SK-N-SH treated with all-trans-retinoic acid at 6 μM for 48 hours (cell line): ENCODE measurements at regions not wholly inside any gene's neighbourhood (a gene's known extent, or its start where the extent isn't known, plus 50 kb on each side); places are given as distances from the start of the nearest gene placed in this dataset.

Source experiments
- ATAC-seq: fragments of 200-7000 bp; cut with Tn5 transposase; 3 replicates; pipeline ENCODE4 v1.9.1; 2020; ENCODE audit warnings: mild to moderate bottlenecking, moderate library complexity
- BACH2 ChIP-seq: fragments of 250-450 bp; sonication (Bioruptor Pico); IDR thresholded peaks from 2 replicates; pipeline ENCODE4 v1.9.0; 2021; ENCODE audit warnings: mild to moderate bottlenecking, borderline replicate concordance
- CSDC2 ChIP-seq: fragments of 250-450 bp; sonication (Bioruptor Pico); IDR thresholded peaks from 2 replicates; pipeline ENCODE4 v1.5.0; 2020; ENCODE audit warnings: mild to moderate bottlenecking, moderate library complexity
- ESRRG ChIP-seq: fragments of 250-450 bp; sonication (Bioruptor Pico); IDR thresholded peaks from 2 replicates; pipeline ENCODE4 v1.6.1; 2021; ENCODE audit warnings: mild to moderate bottlenecking
- GLIS3 ChIP-seq: fragments of 250-450 bp; sonication (Bioruptor Pico); IDR thresholded peaks from 2 replicates; pipeline ENCODE4 v1.5.0; 2020; ENCODE audit warnings: mild to moderate bottlenecking, moderate library complexity
- ISL1 ChIP-seq: fragments of 250-450 bp; sonication (Bioruptor Pico); IDR thresholded peaks from 2 replicates; pipeline ENCODE4 v2.1.2; 2022; ENCODE audit warnings: mild to moderate bottlenecking, moderate library complexity
- OSR1 ChIP-seq: fragments of 250-450 bp; sonication (Bioruptor Pico); IDR thresholded peaks from 2 replicates; pipeline ENCODE4 v1.8.0; 2022; ENCODE audit warnings: moderate library complexity, mild to moderate bottlenecking, inconsistent platforms
- PPARA ChIP-seq: fragments of 250-450 bp; sonication (Bioruptor Pico); IDR thresholded peaks from 2 replicates; pipeline ENCODE4 v1.5.0; 2020; ENCODE audit warnings: mild to moderate bottlenecking, borderline replicate concordance
- RARB ChIP-seq: fragments of 250-450 bp; sonication (Bioruptor Pico); IDR thresholded peaks from 2 replicates; pipeline ENCODE4 v1.8.0; 2021; ENCODE audit warnings: mild to moderate bottlenecking, moderate library complexity
- SNAI2 ChIP-seq: fragments of 250-450 bp; sonication (Bioruptor Pico); IDR thresholded peaks from 2 replicates; pipeline ENCODE4 v1.5.0; 2020; ENCODE audit warnings: mild to moderate bottlenecking, moderate library complexity
- TCF4 ChIP-seq: fragments of 250-450 bp; sonication (Bioruptor Pico); IDR thresholded peaks from 2 replicates; pipeline ENCODE4 v1.8.0; 2021; ENCODE audit warnings: mild to moderate bottlenecking, moderate library complexity, borderline replicate concordance
- TOX ChIP-seq: fragments of 250-450 bp; sonication (Bioruptor Pico); IDR thresholded peaks from 2 replicates; pipeline ENCODE4 v1.8.0; 2021; ENCODE audit warnings: mild to moderate bottlenecking, moderate library complexity, borderline replicate concordance
- ZC3H10 ChIP-seq: fragments of 250-450 bp; sonication (Bioruptor Pico); IDR thresholded peaks from 2 replicates; pipeline ENCODE4 v1.5.1; 2021; ENCODE audit warnings: mild to moderate bottlenecking, moderate library complexity
- ZFP3 ChIP-seq: fragments of 250-450 bp; sonication (Bioruptor Pico); IDR thresholded peaks from 2 replicates; pipeline ENCODE4 v1.5.0; 2020; ENCODE audit warnings: mild to moderate bottlenecking, moderate library complexity
- ZFP30 ChIP-seq: fragments of 450-650 bp; formaldehyde crosslinking; IDR thresholded peaks from 2 replicates; pipeline ENCODE4 v1.5.0; 2022; ENCODE audit warnings: mild to moderate bottlenecking, moderate library complexity
- ZNF565 ChIP-seq: fragments of 450-650 bp; formaldehyde crosslinking; conservative IDR thresholded peaks from 2 replicates; pipeline ENCODE4 v1.5.0; 2020; ENCODE audit warnings: low read depth, mild to moderate bottlenecking, moderate library complexity
- ZNF70 ChIP-seq: fragments of 450-650 bp; formaldehyde crosslinking; IDR thresholded peaks from 2 replicates; pipeline ENCODE4 v1.5.0; 2020; ENCODE audit warnings: mild to moderate bottlenecking, moderate library complexity
- ZNF8 ChIP-seq: fragments of 450-650 bp; formaldehyde crosslinking; IDR thresholded peaks from 2 replicates; pipeline ENCODE4 v1.5.0; 2020; ENCODE audit warnings: mild to moderate bottlenecking, moderate library complexity
- TF ChIP-seq, protein P1 (sequence below): fragments of 250-450 bp; sonication (Bioruptor Pico); IDR thresholded peaks from 2 replicates; pipeline ENCODE4 v1.5.0; 2020; ENCODE audit warnings: mild to moderate bottlenecking, moderate library complexity
- TF ChIP-seq, protein P2 (sequence below): fragments of 250-450 bp; sonication (Bioruptor Pico); IDR thresholded peaks from 2 replicates; pipeline ENCODE4 v1.5.1; 2020; ENCODE audit warnings: low read depth, mild to moderate bottlenecking, moderate library complexity
- TF ChIP-seq, protein P3 (sequence below): fragments of 250-450 bp; sonication (Bioruptor Pico); IDR thresholded peaks from 2 replicates; pipeline ENCODE4 v1.8.0; 2021; ENCODE audit warnings: low read depth, mild to moderate bottlenecking, moderate library complexity, borderline replicate concordance
- TF ChIP-seq, protein P4 (sequence below): fragments of 250-450 bp; sonication (Bioruptor Pico); IDR thresholded peaks from 2 replicates; pipeline ENCODE4 v1.8.0; 2020; ENCODE audit warnings: mild to moderate bottlenecking, moderate library complexity, borderline replicate concordance

DNA sequence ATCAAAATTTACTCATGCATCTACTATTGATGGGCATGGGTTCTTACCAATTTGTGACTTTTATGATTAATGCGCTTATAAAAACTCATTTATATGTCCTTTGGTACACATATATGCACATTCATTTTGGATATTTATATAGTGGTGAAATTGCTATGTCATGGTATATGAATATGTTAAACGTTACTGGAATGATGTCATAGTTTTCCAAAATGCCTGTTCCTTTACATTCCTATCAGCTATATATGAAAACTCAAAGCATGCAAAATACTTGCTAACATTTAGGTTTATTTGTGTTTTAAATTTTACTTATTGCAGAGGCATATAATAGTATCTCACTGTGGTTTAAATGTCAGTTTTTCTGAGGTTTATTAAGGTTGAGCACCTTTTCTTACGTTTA lies 1403.1 kb downstream of the HACE1 start:
- TF ChIP-seq TOX (CRISPR knock-in tag) = no peak
- no peak for TF ChIP-seq GLIS3
- no peak for TF ChIP-seq ISL1 (CRISPR knock-in tag)
- TF ChIP-seq ZFP3 = no peak
- no peak for TF ChIP-seq BACH2 (CRISPR knock-in tag)
- no peak for TF ChIP-seq ZC3H10 (CRISPR knock-in tag)
- no peak for TF ChIP-seq RARB (CRISPR knock-in tag)
- TF ChIP-seq ZNF565 = no peak
- TF ChIP-seq, protein P1, sequence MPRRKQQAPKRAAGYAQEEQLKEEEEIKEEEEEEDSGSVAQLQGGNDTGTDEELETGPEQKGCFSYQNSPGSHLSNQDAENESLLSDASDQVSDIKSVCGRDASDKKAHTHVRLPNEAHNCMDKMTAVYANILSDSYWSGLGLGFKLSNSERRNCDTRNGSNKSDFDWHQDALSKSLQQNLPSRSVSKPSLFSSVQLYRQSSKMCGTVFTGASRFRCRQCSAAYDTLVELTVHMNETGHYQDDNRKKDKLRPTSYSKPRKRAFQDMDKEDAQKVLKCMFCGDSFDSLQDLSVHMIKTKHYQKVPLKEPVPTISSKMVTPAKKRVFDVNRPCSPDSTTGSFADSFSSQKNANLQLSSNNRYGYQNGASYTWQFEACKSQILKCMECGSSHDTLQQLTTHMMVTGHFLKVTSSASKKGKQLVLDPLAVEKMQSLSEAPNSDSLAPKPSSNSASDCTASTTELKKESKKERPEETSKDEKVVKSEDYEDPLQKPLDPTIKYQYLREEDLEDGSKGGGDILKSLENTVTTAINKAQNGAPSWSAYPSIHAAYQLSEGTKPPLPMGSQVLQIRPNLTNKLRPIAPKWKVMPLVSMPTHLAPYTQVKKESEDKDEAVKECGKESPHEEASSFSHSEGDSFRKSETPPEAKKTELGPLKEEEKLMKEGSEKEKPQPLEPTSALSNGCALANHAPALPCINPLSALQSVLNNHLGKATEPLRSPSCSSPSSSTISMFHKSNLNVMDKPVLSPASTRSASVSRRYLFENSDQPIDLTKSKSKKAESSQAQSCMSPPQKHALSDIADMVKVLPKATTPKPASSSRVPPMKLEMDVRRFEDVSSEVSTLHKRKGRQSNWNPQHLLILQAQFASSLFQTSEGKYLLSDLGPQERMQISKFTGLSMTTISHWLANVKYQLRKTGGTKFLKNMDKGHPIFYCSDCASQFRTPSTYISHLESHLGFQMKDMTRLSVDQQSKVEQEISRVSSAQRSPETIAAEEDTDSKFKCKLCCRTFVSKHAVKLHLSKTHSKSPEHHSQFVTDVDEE (CRISPR knock-in tag) = no peak
- no peak for TF ChIP-seq SNAI2 (CRISPR knock-in tag)
- TF ChIP-seq CSDC2 (CRISPR knock-in tag) = no peak
- TF ChIP-seq, protein P2, sequence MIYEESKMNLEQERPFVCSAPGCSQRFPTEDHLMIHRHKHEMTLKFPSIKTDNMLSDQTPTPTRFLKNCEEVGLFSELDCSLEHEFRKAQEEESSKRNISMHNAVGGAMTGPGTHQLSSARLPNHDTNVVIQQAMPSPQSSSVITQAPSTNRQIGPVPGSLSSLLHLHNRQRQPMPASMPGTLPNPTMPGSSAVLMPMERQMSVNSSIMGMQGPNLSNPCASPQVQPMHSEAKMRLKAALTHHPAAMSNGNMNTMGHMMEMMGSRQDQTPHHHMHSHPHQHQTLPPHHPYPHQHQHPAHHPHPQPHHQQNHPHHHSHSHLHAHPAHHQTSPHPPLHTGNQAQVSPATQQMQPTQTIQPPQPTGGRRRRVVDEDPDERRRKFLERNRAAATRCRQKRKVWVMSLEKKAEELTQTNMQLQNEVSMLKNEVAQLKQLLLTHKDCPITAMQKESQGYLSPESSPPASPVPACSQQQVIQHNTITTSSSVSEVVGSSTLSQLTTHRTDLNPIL (CRISPR knock-in tag) = no peak
- TF ChIP-seq ZFP30 (CRISPR knock-in tag) = no peak
- TF ChIP-seq ZNF70 = no peak
- no peak for TF ChIP-seq OSR1
- no peak for TF ChIP-seq ESRRG (CRISPR knock-in tag)
- no peak for TF ChIP-seq TCF4 (CRISPR knock-in tag)
- ATAC-seq = no peak

DNA sequence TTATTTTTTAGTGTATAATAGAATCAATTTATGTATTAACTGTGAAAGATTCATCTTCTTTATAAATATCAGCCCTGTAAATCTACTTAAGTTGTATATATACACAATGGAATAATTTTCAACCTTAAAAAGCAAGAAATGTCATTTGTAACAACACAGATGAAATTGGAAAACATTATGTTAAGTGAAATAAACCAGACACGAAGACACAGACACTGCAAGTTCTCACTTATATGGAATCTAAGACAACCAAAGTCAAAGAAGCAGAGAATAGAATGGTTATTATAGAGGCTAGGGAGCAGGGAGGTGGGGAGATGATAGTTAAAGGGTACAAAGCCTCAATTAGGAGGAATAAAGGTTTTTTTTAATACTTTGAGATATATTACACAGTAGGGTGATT lies 1404.4 kb downstream of the HACE1 start:
- no peak for TF ChIP-seq SNAI2 (CRISPR knock-in tag)
- no peak for TF ChIP-seq ZNF8 (CRISPR knock-in tag)
- TF ChIP-seq PPARA (CRISPR knock-in tag) = no peak
- TF ChIP-seq, protein P2 (CRISPR knock-in tag) = no peak
- TF ChIP-seq, protein P3, sequence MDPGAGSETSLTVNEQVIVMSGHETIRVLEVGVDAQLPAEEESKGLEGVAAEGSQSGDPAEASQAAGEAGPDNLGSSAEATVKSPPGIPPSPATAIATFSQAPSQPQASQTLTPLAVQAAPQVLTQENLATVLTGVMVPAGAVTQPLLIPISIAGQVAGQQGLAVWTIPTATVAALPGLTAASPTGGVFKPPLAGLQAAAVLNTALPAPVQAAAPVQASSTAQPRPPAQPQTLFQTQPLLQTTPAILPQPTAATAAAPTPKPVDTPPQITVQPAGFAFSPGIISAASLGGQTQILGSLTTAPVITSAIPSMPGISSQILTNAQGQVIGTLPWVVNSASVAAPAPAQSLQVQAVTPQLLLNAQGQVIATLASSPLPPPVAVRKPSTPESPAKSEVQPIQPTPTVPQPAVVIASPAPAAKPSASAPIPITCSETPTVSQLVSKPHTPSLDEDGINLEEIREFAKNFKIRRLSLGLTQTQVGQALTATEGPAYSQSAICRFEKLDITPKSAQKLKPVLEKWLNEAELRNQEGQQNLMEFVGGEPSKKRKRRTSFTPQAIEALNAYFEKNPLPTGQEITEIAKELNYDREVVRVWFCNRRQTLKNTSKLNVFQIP (CRISPR knock-in tag) = no peak
- no peak for TF ChIP-seq CSDC2 (CRISPR knock-in tag)
- TF ChIP-seq TCF4 (CRISPR knock-in tag) = no peak
- no peak for TF ChIP-seq ZNF70
- TF ChIP-seq GLIS3 = no peak
- TF ChIP-seq ZNF565 = no peak
- TF ChIP-seq, protein P4, sequence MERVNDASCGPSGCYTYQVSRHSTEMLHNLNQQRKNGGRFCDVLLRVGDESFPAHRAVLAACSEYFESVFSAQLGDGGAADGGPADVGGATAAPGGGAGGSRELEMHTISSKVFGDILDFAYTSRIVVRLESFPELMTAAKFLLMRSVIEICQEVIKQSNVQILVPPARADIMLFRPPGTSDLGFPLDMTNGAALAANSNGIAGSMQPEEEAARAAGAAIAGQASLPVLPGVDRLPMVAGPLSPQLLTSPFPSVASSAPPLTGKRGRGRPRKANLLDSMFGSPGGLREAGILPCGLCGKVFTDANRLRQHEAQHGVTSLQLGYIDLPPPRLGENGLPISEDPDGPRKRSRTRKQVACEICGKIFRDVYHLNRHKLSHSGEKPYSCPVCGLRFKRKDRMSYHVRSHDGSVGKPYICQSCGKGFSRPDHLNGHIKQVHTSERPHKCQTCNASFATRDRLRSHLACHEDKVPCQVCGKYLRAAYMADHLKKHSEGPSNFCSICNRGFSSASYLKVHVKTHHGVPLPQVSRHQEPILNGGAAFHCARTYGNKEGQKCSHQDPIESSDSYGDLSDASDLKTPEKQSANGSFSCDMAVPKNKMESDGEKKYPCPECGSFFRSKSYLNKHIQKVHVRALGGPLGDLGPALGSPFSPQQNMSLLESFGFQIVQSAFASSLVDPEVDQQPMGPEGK (CRISPR knock-in tag) = no peak
- TF ChIP-seq, all 23 proteins: peak for 0
- no peak for ATAC-seq

DNA sequence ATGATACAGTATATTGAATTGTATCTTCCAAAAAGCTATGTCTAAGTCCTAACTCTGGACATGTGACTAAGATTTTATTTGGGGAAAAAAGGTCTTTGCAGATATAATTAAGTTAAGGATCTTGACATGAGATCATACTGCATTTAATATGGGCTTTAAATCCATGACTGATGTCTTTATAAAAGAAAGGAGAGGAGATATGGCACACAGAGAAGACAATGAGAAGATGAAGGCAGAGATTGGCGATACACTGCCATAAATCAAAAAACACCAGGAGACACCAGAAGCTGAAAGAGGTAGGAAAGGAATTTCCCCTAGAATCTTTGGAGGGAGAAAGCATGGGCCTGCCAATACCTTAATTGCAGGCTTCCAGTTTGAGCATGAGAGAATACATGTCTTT lies 1450.2 kb downstream of the HACE1 start:
- TF ChIP-seq ISL1 (CRISPR knock-in tag) (peak; percentile 90), ZNF565 (no peak), ZC3H10 (CRISPR knock-in tag) (no peak)
- TF ChIP-seq, protein P2 (CRISPR knock-in tag) = 0 out of 2 replicates have a peak, but pooled peaks have one; percentile 35

More for the DNA sequence above, 1450.2 kb downstream of the HACE1 start:
- no peak for ATAC-seq
